Stimulated activated memory B cell treated with anti-CD40 and anti-IgM and Interleukin-4, amounts not matched to agents 10 μg/mL and 1 μg/mL and 100 μg/mL, for 72 hours (primary cell): ENCODE measurements at regions not wholly inside any gene's neighbourhood (a gene's known extent, or its start where the extent isn't known, plus 50 kb on each side); places are given as distances from the start of the nearest gene placed in this dataset.
"Not testable (repeated sequence)": the region's sequence is repeated elsewhere in the genome, so short reads cannot be mapped to it uniquely, and the experiment has no call there.

Experiments used
- ATAC-seq: fragments of 150-1000 bp; cut with Tn5 transposase; 2 replicates; pipeline ENCODE4 v1.10.0; 2021
- H3K27ac Mint-ChIP-seq: one replicate; pipeline ENCODE4 v1.8.0; 2022; ENCODE audit warnings: mild to moderate bottlenecking, mixed read lengths
- H3K27me3 Mint-ChIP-seq: one replicate; pipeline ENCODE4 v1.8.0; 2022; ENCODE audit warnings: mixed read lengths
- H3K36me3 Mint-ChIP-seq: one replicate; pipeline ENCODE4 v1.8.0; 2022; ENCODE audit warnings: mixed read lengths
- H3K4me1 Mint-ChIP-seq: one replicate; pipeline ENCODE4 v1.8.0; 2022; ENCODE audit warnings: mixed read lengths
- H3K4me3 Mint-ChIP-seq: one replicate; pipeline ENCODE4 v1.8.0; 2022; ENCODE audit warnings: mild to moderate bottlenecking, moderate library complexity, mixed read lengths
- H3K9me3 Mint-ChIP-seq: one replicate; pipeline ENCODE4 v1.8.0; 2022; ENCODE audit warnings: mixed read lengths

GRCh38 chr1:101407505-101408211, 170.8 kb downstream of the S1PR1 start:
- peaks cover 6% of the 10 kb centered on the region for H3K36me3 Mint-ChIP-seq
- H3K27ac Mint-ChIP-seq: peak overlapping the region; percentile 79
- H3K4me1 Mint-ChIP-seq: peaks cover 48% of the 10 kb centered on the region
- H3K27me3 Mint-ChIP-seq: no peaks in the 10 kb centered on the region
- H3K9me3 Mint-ChIP-seq: no peaks in the 10 kb centered on the region
- ATAC-seq: peak; percentile 92
- H3K4me3 Mint-ChIP-seq: peak overlapping the region; percentile 10

- Mint-ChIP-seq H3K4me3 (peak overlapping the region; percentile 5), H3K4me1 (peaks cover 47% of the 10 kb centered on the region), H3K9me3 (no peaks in the 10 kb centered on the region), H3K27me3 (no peaks in the 10 kb centered on the region), H3K27ac (peak overlapping the region; percentile 79), H3K36me3 (peaks cover 6% of the 10 kb centered on the region)
- ATAC-seq: peak; percentile 53
Measured at GRCh38 chr1:101408212-101409042, 171.6 kb downstream of the S1PR1 start.

DNA sequence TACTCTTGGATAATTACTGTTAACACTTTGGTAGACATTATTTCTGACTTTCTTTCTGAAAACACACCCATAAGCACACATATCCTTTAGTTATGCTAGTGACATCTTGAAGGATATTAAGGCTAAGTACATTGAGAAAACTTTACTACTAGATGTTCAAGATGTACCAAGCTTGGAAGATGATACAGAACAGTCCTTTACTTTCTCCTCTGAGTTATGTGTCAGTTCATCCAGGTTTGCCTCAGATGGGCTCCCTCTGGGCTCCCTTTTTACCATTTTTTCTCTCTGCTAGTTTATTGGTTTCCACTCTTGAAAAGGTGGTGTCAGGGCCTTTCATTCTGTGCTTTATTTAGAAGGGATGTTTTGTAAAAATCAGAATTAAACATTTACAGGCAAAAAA, 172.3 kb downstream of the S1PR1 start:
- Mint-ChIP-seq H3K27me3 (no peaks in the 10 kb centered on the region), H3K27ac (no peak overlapping the region), H3K36me3 (peaks cover 6% of the 10 kb centered on the region), H3K4me1 (peaks cover 47% of the 10 kb centered on the region), H3K4me3 (no peak overlapping the region), H3K9me3 (no peaks in the 10 kb centered on the region)
- ATAC-seq: no peak

- ATAC-seq: peak; percentile 69
Measured at GRCh38 chr1:101410048-101410878, 173.4 kb downstream of the S1PR1 start.

DNA sequence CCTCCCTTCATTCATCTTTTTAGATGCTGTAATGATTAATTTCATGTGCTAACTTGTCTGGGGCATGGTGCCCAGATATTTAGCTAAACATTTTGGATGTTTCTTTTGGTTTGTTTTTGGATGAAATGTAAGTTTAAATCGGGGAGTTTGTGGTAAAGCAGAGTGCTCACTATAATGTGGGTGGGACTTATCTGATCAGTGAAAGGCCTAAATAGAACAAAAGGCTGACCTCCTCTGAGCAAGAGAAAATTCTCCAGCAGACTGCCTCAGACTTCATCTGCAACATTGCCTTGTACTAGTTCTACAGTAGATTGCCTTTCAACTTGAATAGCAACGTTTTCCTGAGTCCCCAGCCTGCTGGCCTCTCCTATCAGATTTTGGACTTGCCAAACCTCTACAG, 183.6 kb downstream of the S1PR1 start:
- no peak for ATAC-seq
- H3K27ac Mint-ChIP-seq: no peak overlapping the region
- H3K4me3 Mint-ChIP-seq: no peak overlapping the region

More at GRCh38 chr1:101410048-101410878, 173.4 kb downstream of the S1PR1 start:
- Mint-ChIP-seq H3K4me3 (peak overlapping the region; percentile 10), H3K9me3 (no peaks in the 10 kb centered on the region), H3K4me1 (peaks cover 47% of the 10 kb centered on the region), H3K36me3 (peaks cover 6% of the 10 kb centered on the region), H3K27ac (peak overlapping the region; percentile 73), H3K27me3 (no peaks in the 10 kb centered on the region)

DNA sequence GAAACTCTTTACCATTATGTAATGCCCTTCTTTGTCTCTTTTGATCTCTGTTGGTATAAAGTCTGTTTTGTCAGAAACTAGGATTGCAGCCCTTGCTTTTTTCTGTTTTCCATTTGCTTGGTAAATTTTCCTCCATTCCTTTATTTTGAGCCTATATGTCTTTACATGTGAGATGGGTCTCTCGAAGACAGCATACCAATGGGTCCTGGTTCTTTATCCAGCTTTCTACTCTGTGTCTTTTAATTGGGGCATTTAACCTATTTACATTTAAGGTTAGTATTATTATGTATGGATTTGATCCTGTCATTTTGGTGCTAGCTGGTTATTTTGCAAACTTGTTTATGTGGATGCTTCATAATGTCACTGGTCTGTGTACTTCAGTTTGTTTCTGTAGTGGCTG, 191.3 kb downstream of the S1PR1 start:
- not testable (repeated sequence) for ATAC-seq, H3K4me3 Mint-ChIP-seq, H3K36me3 Mint-ChIP-seq, H3K27ac Mint-ChIP-seq, H3K27me3 Mint-ChIP-seq
- Mint-ChIP-seq H3K4me1 (peaks cover 20% of the 10 kb centered on the region), H3K9me3 (peaks cover 14% of the 10 kb centered on the region)

More for the DNA sequence above, 183.6 kb downstream of the S1PR1 start:
- H3K36me3 Mint-ChIP-seq: no peaks in the 10 kb centered on the region
- H3K27me3 Mint-ChIP-seq: no peaks in the 10 kb centered on the region
- H3K9me3 Mint-ChIP-seq: peaks cover 16% of the 10 kb centered on the region
- H3K4me1 Mint-ChIP-seq: peaks cover 14% of the 10 kb centered on the region

- Mint-ChIP-seq H3K9me3 (peaks cover 11% of the 10 kb centered on the region), H3K36me3 (peaks cover 7% of the 10 kb centered on the region), H3K27ac (no peak overlapping the region), H3K27me3 (no peaks in the 10 kb centered on the region), H3K4me1 (peaks cover 20% of the 10 kb centered on the region), H3K4me3 (no peak overlapping the region)
- no peak for ATAC-seq
Measured at GRCh38 chr1:101428562-101428961, 191.7 kb downstream of the S1PR1 start.

GRCh38 chr1:101431956-101432510, 195.2 kb downstream of the S1PR1 start:
- H3K27me3 Mint-ChIP-seq: no peaks in the 10 kb centered on the region
- peaks cover 7% of the 10 kb centered on the region for H3K36me3 Mint-ChIP-seq
- ATAC-seq: no peak
- H3K4me3 Mint-ChIP-seq: no peak overlapping the region
- H3K9me3 Mint-ChIP-seq: peaks cover 7% of the 10 kb centered on the region
- no peak overlapping the region for H3K27ac Mint-ChIP-seq
- peaks cover 28% of the 10 kb centered on the region for H3K4me1 Mint-ChIP-seq

DNA sequence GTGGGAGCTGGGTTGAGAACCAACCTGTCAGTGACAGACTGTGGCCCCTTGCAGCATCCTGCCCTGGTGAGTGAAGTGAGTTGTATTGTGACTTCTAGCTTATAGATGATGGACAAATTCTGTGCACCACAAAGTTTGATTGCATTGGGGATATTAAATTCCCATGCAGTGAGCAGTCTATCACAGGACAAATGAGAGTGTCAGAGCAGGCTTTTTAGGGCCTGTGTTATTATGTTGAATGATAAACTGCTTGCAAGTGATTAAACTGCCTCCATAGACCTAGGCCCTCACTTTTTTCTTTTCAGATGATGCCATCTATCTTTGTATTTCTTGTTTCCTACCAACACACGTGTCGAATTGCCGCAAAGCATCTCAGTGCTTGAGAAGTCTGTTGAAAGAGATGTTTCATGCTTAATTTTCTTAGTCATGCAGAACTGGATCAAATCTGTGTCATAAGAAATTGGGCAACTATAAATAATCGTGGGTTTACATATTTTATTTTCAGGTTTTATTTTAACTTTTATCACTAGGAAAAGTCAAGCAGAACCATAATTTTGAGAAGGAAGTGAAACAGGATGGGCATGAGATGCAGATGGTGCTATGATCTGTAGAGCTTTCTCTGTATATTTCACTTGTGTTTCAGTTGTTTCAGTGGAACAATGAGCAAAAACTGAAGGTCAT, 199.2 kb downstream of the S1PR1 start:
- H3K9me3 Mint-ChIP-seq: no peaks in the 10 kb centered on the region
- peak; percentile 86 for ATAC-seq
- peak overlapping the region; percentile 65 for H3K27ac Mint-ChIP-seq
- H3K4me3 Mint-ChIP-seq: peak overlapping the region; percentile 11
- no peaks in the 10 kb centered on the region for H3K36me3 Mint-ChIP-seq
- H3K4me1 Mint-ChIP-seq: peaks cover 42% of the 10 kb centered on the region
- no peaks in the 10 kb centered on the region for H3K27me3 Mint-ChIP-seq

GRCh38 chr1:101437800-101438199, 201.0 kb downstream of the S1PR1 start:
- Mint-ChIP-seq H3K4me3 (no peak overlapping the region), H3K27ac (peak overlapping the region; percentile 40), H3K9me3 (no peaks in the 10 kb centered on the region), H3K36me3 (no peaks in the 10 kb centered on the region), H3K27me3 (peaks cover 9% of the 10 kb centered on the region), H3K4me1 (peaks cover 39% of the 10 kb centered on the region)
- ATAC-seq: no peak

DNA sequence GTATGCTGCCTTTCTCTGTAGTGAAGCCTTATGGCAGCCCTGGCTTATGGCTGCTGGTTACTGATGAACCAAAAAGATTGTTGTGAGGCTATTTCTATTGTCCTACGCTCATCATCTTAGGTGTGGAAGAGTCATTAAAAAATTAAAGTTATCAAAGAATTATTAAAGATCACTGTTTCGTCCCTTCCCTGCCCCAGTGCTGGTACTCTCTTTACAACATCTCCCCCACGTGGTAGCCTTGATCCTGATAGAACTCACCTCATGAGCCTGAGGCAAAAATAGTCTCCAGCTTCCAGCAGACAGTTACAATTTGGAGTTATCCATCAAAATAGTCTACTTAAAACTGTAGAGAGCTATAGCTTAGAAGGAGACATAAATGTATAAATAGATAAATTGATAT, 201.5 kb downstream of the S1PR1 start:
- ATAC-seq: peak; percentile 50
- Mint-ChIP-seq H3K4me1 (peaks cover 39% of the 10 kb centered on the region), H3K27me3 (peaks cover 9% of the 10 kb centered on the region), H3K27ac (peak overlapping the region; percentile 40), H3K4me3 (no peak overlapping the region), H3K9me3 (no peaks in the 10 kb centered on the region), H3K36me3 (no peaks in the 10 kb centered on the region)

GRCh38 chr1:101440485-101440884, 203.7 kb downstream of the S1PR1 start:
- no peak overlapping the region for H3K27ac Mint-ChIP-seq
- no peak for ATAC-seq
- H3K4me1 Mint-ChIP-seq: peaks cover 39% of the 10 kb centered on the region
- H3K4me3 Mint-ChIP-seq: no peak overlapping the region
- H3K9me3 Mint-ChIP-seq: no peaks in the 10 kb centered on the region
- H3K27me3 Mint-ChIP-seq: peaks cover 9% of the 10 kb centered on the region
- no peaks in the 10 kb centered on the region for H3K36me3 Mint-ChIP-seq

- Mint-ChIP-seq H3K4me3 (no peak overlapping the region), H3K9me3 (no peaks in the 10 kb centered on the region), H3K27me3 (peaks cover 9% of the 10 kb centered on the region), H3K36me3 (no peaks in the 10 kb centered on the region), H3K27ac (no peak overlapping the region), H3K4me1 (peaks cover 10% of the 10 kb centered on the region)
- ATAC-seq: no peak
Measured at GRCh38 chr1:101444381-101444780, 207.6 kb downstream of the S1PR1 start.

DNA sequence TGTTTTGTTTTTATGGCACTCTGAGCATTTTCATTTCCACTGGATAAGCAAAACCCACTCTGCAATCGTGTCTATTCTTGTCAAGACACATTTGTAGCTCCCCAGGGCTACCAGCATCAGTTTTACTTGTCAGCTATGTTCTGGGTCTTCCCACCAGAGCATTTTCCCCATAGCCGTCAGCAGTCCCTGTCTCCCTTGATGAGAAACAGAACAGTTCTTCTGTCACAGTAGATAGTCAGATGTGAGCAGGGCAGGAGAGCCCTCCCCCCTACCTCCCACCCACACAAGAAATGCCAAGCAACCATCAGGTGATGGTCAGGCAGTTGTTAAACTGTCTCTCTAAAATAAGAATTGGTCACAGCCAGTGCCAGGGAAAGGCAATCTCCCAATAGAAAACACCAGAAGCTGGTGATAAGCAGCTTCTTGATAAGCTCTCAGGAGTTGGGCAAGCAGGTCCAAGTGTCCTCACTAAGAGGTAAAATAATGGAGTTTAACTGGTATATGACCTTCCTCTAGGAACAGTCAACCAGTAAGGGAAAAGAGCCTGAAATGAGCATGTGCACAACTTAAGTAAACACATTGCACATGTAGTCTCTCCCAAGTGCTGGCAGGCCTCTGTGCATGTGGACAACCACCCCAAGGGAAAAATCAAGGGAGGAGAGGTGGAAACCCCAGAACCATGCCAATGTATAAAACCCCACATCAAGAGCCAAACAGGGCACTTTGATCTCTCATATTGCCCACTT, 208.2 kb downstream of the S1PR1 start:
- no peak overlapping the region for H3K4me3 Mint-ChIP-seq
- no peak for ATAC-seq
- H3K36me3 Mint-ChIP-seq: no peaks in the 10 kb centered on the region
- peaks cover 10% of the 10 kb centered on the region for H3K4me1 Mint-ChIP-seq
- H3K9me3 Mint-ChIP-seq: no peaks in the 10 kb centered on the region
- no peak overlapping the region for H3K27ac Mint-ChIP-seq
- H3K27me3 Mint-ChIP-seq: peaks cover 9% of the 10 kb centered on the region
